HG03521 (cell line): ENCODE measurements at regions not wholly inside any gene's neighbourhood (a gene's known extent, or its start where the extent isn't known, plus 50 kb on each side); places are given as distances from the start of the nearest gene placed in this dataset.
A peak's percentile ranks its signal among the peaks of the same experiment; 100 is the strongest.

Source experiments
- ATAC-seq: cut with Tn5 transposase; IDR thresholded peaks from one replicate; pipeline ENCODE4 v1.9.1; 2021; ENCODE audit warnings: mild to moderate bottlenecking, moderate library complexity; ENCODE audit not compliant: unreplicated experiment

DNA sequence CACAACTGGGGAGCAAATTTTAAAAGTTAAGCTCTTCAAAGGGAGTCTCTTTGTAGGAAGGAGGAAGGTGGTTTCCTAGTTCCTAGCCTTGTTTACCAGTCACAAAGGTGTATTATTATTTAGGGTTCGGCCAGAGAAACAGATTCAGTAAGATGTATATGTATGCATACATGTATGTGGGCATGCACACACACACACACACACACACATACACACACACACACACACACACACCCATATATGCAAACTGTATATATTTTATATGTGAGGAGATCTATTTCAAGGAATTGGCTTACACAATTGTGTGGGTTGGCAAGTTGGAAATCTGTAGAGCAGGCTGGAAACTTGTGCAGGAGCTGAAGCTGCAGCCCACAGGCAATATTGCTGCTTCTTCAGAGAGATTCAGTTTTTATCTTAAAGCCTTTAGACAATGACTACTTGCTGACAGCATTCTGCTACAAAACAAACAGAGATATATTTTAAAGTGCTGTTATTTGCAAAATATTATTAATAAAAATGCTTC lies 75.3 kb upstream of the DNAH5 start:
- no peak for ATAC-seq

DNA sequence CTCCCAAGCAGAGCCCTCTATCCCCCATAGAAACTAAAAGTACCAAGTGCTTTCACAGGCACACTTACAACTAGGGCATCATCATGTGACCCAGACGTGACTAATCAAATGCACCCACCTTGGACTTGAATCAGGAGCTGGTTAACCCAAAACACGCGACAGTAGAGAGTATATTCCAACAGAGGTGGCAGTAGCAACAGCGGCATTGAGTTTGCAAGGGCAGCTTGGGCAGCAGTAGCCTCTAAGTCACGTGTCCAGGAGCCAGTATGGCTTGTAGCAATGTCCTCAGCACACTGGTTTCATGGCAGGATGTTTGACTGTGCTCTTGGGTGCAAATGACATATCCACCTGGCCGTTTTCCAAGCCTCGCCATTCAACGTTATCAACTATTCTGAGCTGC lies 73.4 kb upstream of the DNAH5 start:
- no peak for ATAC-seq

DNA sequence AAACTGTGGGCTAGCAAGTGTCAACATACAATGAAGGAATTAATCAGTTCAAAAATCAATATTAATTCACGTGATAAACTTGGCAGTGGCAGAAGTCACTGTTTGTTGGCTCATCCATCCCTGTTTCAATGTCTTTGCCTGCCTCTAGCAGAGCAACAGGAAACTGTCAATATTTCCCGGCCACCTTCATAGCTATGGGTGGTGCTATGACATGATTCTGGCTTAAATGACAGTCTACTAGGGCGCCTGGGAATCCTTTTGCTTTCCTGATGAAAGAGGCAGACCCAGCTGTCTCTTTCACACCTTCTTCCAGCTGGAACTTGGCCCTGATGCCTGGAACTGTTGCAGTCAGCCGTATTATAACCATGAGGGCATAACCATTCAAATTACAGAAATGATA lies 72.1 kb upstream of the DNAH5 start:
- no peak for ATAC-seq

DNA sequence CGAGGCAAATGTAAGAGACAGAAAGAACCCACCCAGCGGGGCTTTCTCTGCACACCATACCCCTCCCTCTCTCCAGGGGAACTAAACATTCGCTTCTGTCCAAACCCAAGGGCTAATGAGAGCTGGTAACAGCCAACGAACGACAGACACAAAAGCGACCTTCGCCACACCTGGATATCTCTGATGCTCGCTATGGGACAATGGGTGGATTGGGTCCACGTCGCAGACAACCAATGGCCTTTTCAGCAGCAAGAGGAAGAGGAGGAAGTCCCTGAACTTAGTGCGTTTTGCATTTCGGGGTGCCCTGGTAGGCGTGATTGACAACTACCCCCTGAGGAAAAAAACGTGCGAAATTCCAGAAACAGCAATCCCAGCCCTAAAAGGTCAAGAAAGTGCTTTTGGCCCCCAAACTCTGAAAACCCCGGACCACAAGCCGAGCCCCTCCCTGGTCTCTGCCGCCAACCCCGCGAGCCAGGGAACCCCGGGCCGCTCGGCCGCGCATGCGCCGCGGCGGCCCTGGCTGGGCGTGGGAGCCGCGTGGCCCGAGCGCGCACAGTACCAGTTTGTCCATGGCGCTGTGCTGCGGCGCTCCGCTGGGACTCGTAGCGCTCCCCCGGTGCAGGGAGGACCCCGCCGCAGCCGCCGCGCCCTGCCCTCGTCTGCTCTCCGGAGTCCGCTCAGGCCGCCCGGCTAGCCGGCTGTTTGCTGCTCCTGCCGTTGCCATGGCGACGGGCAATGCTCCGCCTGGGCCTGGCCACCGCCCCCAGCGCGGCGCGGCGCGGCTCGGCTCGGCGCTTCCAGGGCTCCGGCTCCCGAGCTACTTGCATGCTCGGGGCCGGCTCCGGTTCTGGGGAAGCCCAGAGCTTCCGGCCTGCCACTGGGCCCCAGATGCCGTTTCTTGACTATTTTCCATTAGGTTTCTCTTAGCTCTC lies 66.9 kb upstream of the DNAH5 start:
- peak; percentile 89 for ATAC-seq

GRCh38 chr5:14009575-14009974 lies 65.1 kb upstream of the DNAH5 start:
- no peak for ATAC-seq

DNA sequence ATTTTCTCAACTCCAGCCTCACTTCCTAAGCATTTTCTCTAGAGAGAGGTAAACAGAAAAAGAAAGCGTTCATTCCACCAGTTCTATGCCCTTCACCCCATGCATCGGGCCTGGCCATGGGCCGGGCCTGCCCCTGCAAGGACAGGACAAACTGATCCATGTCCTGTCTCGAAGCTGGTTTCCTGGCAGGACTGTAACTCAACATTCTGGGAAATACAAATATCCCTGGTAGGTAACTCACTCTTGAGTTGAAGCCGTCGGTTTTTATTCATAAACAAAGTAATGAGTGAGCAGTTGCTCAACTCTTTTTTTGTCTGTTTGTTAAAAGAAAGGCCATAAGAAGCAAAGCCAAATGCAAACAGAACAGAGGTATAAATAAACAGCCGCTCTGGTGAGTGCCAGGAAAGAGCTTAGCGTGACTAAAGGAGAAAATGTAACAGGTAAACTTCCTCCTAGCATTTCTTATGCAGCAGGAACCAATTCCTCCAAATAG lies 64.4 kb upstream of the DNAH5 start:
- no peak for ATAC-seq

DNA sequence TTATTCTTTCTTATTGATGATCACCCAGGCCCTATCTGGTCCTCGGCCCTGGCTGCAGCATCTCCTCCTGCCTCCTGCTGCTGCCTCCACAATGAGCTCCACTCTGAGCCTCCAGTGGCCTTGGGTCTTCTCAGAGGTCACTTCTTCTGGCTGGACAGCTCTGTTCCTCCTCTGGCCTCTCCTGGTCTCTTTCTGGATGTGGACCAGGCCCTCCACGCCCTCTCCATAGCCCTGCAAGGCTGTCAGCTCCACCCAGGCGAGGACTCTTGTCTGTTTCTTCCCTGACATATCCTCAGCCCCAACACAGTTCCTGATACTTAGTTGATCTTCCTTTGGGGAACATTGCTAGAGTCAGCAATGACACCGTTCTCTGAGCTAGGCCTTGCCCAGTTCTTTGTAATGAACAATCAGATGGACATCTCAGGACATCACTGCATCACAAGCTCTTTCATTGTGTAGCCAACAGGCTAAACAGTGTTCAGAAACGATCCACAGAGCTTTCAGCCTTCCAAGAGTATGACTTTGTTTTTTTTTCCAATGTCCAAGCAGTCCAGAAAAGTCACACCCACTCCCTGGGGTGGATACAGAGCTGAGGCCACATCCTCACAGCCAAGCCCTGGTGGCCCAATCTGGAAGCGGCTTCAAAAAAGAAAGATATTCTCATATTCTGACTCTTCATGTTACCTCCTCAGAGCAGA lies 62.5 kb upstream of the DNAH5 start:
- ATAC-seq, result no peak

DNA sequence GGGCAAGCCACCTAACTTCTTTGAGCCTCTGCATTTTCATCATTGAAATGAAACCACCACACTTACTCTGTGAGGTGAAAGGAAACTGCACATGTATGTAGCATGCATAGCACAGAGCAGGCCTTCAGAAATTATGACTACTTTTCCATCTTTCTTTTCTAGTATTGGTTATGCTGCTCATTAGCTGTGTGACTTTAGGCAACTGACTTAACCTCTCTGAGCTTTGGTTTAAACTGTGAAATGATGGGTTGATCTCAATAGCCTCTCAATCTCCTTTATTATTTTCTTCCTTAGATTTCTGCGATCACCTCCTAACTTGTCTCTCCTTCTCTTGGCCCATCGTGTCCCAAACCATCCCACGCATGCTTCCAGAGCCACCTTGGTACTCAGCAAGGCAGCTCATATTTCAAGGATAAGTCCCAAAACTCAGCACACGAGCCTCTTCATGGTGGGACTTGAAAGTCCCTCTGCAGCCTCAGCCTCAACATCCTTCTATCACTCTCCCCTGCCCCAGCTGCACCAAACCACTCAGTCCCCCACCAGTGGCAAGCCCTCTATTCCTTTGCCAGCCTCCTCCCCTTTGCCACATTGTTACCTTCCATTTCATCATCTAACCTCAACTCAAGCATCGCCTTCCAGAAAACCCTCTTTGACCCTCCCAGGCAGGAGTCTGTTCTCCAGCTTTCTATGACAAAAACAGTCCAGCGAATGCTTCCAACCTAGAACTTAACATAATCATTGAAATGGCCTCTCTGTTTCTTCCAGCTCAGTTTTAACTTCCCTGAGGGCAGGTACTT lies 60.3 kb upstream of the DNAH5 start:
- no peak for ATAC-seq

GRCh38 chr5:14003936-14004335 lies 59.4 kb upstream of the DNAH5 start:
- no peak for ATAC-seq

- ATAC-seq, result no peak
Observed at GRCh38 chr5:14003513-14003912, 59.0 kb upstream of the DNAH5 start.

- ATAC-seq, result no peak
Observed at GRCh38 chr5:13998254-13998653, 53.8 kb upstream of the DNAH5 start.

GRCh38 chr5:13997514-13997913 lies 53.0 kb upstream of the DNAH5 start:
- no peak for ATAC-seq

GRCh38 chr5:13994621-13995253 lies 50.2 kb upstream of the DNAH5 start:
- no peak for ATAC-seq
